Loucy (cell line): ENCODE measurements at regions not wholly inside any gene's neighbourhood (a gene's known extent, or its start where the extent isn't known, plus 50 kb on each side); places are given as distances from the start of the nearest gene placed in this dataset.

Experiments used
- H2AFZ ChIP-seq: fragments of 200-600 bp; sonication (generic); 2 replicates; pipeline ENCODE4 v1.6.0; 2016; ENCODE audit warnings: antibody characterized with exemption, mild to moderate bottlenecking, low read length, moderate library complexity
- H3F3A ChIP-seq: fragments of 200-600 bp; 2 replicates; pipeline ENCODE4 v1.6.0; 2016; ENCODE audit warnings: antibody characterized with exemption, low read depth, mild to moderate bottlenecking
- H3K27me3 ChIP-seq: fragments of 200-600 bp; sonication (generic); 2 replicates; pipeline ENCODE4 v1.6.1; 2014; ENCODE audit warnings: low read length, mild to moderate bottlenecking; ENCODE audit not compliant: insufficient read depth, poor library complexity, severe bottlenecking
- H3K36me3 ChIP-seq: fragments of 200-600 bp; sonication (generic); 2 replicates; pipeline ENCODE4 v1.6.1; 2016; ENCODE audit warnings: low read length; ENCODE audit not compliant: insufficient read depth
- H3K4me1 ChIP-seq: fragments of 200-600 bp; sonication (generic); 2 replicates; pipeline ENCODE4 v1.5.1; 2014; ENCODE audit warnings: low read length, mild to moderate bottlenecking; ENCODE audit not compliant: insufficient read depth, poor library complexity, severe bottlenecking
- H3K4me2 ChIP-seq: fragments of 200-600 bp; sonication (generic); 2 replicates; pipeline ENCODE4 v1.6.0; 2014; ENCODE audit warnings: antibody characterized with exemption, low read length, low read depth, mild to moderate bottlenecking; ENCODE audit not compliant: poor library complexity, severe bottlenecking
- H3K4me3 ChIP-seq: fragments of 200-600 bp; sonication (generic); 2 replicates; pipeline ENCODE4 v1.5.1; 2014; ENCODE audit warnings: low read length, mild to moderate bottlenecking, mixed read lengths; ENCODE audit not compliant: poor library complexity, severe bottlenecking
- H3K79me2 ChIP-seq: fragments of 200-600 bp; sonication (generic); 2 replicates; pipeline ENCODE4 v1.6.1; 2014; ENCODE audit warnings: low read length; ENCODE audit not compliant: insufficient read depth
- H3K9ac ChIP-seq: fragments of 200-600 bp; sonication (generic); 2 replicates; pipeline ENCODE4 v1.6.0; 2014; ENCODE audit warnings: mild to moderate bottlenecking, low read depth, low read length, moderate library complexity; ENCODE audit not compliant: poor library complexity, severe bottlenecking
- H3K9me2 ChIP-seq: fragments of 200-600 bp; sonication (generic); replicated peaks from 2 replicates; pipeline ENCODE4 v1.6.1; 2016; ENCODE audit warnings: low read depth, low read length, mixed read lengths
- H3K9me3 ChIP-seq: fragments of 200-600 bp; sonication (generic); 2 replicates; pipeline ENCODE4 v1.6.1; 2014; ENCODE audit warnings: mild to moderate bottlenecking, antibody characterized with exemption, low read length, low read depth; ENCODE audit not compliant: insufficient read depth
- H4K20me1 ChIP-seq: fragments of 200-600 bp; sonication (generic); 2 replicates; pipeline ENCODE4 v1.6.0; 2014; ENCODE audit warnings: antibody characterized with exemption, low read length, mild to moderate bottlenecking; ENCODE audit not compliant: insufficient read depth, poor library complexity, severe bottlenecking
- EZH2phosphoT487 ChIP-seq: fragments of 200-600 bp; IDR thresholded peaks from 2 replicates; pipeline ENCODE4 v1.6.1; 2018; ENCODE audit warnings: antibody characterized with exemption, mild to moderate bottlenecking, moderate library complexity, borderline replicate concordance
- TF ChIP-seq, protein P1 (sequence below): fragments of 200-600 bp; sonication (generic); conservative IDR thresholded peaks from 2 replicates; pipeline ENCODE4 v1.5.1; 2014; ENCODE audit warnings: mild to moderate bottlenecking, antibody characterized with exemption, low read length

DNA sequence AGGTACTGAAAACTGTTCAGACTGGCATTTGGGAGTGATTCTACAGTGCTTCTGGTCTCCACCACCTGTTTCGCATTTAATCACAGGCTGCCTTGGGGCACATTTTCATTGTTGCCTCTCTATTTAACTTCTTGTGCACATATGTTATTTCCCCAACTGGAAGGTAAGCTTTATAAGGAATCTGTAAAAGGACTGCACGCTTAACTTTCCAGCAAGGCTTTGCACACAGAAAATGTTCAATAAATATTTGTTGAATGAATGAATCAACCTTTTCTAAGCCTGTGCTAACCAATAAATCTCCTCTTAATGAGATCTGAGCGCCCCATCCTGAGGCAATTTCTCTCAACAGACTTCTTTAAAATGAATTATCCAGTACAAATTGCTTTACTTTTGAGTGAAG, 84.3 kb upstream of the ARHGAP29 start:
- no peaks in the 10 kb centered on the region for H3K79me2 ChIP-seq
- no peaks in the 10 kb centered on the region for H3F3A ChIP-seq

DNA sequence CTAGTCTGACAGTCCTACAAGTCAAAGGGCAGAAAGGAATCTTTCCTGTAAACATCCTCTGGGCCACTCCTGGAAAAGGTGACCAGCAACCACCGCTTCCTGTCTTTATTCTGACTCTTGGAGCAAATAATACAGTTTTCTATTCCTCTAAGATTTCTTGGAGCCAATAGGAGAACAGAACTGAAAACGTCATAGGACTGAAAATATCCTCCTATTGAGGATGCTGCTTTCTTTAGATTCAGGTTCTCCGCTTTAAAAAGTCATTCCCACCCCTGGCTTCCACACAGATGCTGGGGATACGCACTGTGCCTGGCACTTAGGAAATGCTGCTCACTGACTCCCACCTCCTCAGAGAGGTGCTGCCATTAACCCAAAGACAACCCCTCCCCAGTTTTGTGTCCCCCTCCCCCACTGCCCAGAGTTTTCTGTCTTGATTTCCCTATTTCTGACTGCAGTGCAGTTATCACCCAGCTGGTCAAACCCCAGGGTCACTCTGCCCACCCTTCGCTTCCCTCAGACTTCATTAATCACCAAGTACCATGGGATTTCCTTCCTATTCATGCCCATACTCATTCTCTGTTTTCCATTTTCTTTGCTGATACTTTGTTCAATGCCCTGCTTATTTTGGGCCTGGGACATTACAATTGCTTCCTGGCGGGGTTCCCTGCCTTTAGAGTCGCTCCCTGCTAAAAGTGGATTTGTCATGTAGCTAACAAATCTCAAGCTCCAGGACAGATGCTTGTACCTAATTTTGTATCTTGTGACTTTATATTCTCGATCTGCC, 82.1 kb upstream of the ARHGAP29 start:
- Histone ChIP-seq H3K4me1 (no peaks in the 10 kb centered on the region), H3K9me3 (no peaks in the 10 kb centered on the region), H3K4me2 (no peak overlapping the region), H3K9ac (no peak overlapping the region), H3K36me3 (no peaks in the 10 kb centered on the region), H2AFZ (no peak overlapping the region), H3K79me2 (no peaks in the 10 kb centered on the region), H3K9me2 (no peaks in the 10 kb centered on the region), H3K27me3 (no peaks in the 10 kb centered on the region), H3K4me3 (no peak overlapping the region), H3F3A (no peaks in the 10 kb centered on the region), H4K20me1 (no peaks in the 10 kb centered on the region)
- TF ChIP-seq, protein P1, sequence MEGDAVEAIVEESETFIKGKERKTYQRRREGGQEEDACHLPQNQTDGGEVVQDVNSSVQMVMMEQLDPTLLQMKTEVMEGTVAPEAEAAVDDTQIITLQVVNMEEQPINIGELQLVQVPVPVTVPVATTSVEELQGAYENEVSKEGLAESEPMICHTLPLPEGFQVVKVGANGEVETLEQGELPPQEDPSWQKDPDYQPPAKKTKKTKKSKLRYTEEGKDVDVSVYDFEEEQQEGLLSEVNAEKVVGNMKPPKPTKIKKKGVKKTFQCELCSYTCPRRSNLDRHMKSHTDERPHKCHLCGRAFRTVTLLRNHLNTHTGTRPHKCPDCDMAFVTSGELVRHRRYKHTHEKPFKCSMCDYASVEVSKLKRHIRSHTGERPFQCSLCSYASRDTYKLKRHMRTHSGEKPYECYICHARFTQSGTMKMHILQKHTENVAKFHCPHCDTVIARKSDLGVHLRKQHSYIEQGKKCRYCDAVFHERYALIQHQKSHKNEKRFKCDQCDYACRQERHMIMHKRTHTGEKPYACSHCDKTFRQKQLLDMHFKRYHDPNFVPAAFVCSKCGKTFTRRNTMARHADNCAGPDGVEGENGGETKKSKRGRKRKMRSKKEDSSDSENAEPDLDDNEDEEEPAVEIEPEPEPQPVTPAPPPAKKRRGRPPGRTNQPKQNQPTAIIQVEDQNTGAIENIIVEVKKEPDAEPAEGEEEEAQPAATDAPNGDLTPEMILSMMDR: no peak
- TF ChIP-seq EZH2phosphoT487: no peak

More for the DNA sequence above, 84.3 kb upstream of the ARHGAP29 start:
- Histone ChIP-seq H3K27me3 (no peaks in the 10 kb centered on the region), H3K9me3 (no peaks in the 10 kb centered on the region), H3K4me3 (no peak overlapping the region), H3K4me1 (peaks cover 9% of the 10 kb centered on the region), H3K9ac (no peak overlapping the region), H3K9me2 (no peaks in the 10 kb centered on the region), H2AFZ (no peak overlapping the region), H3K4me2 (no peak overlapping the region), H4K20me1 (no peaks in the 10 kb centered on the region), H3K36me3 (no peaks in the 10 kb centered on the region)
- TF ChIP-seq EZH2phosphoT487: no peak
- TF ChIP-seq, protein P1: no peak

DNA sequence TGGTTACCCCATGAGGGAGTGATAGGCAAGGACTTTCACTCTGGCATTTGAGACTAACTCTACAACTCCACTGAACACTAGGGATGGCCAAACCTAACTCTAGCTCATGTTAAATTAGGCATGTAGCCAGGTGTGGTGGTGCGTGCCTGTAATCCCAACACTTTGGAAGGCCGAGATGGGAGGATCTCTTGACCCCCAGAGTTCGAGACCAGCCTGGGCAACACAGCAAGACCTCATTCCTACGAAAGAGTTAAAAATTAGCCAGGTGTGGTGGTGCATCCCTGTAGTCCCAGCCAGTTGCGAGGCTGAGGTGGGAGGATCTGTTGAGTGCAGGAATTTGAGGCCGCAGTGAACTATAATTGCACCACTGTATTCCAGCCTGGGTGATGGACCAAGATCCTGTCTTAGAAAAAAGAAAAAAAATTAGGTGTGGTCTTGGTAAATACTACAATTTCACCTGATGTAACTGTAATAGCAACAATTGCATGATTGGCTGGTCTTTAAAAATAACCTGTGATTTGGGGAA, 81.2 kb upstream of the ARHGAP29 start:
- H3K4me3 ChIP-seq: no peak overlapping the region
- no peaks in the 10 kb centered on the region for H3K27me3 ChIP-seq
- H3K4me2 ChIP-seq: no peak overlapping the region
- no peak overlapping the region for H2AFZ ChIP-seq
- H3F3A ChIP-seq: no peaks in the 10 kb centered on the region
- no peaks in the 10 kb centered on the region for H3K79me2 ChIP-seq
- H3K9me3 ChIP-seq: no peaks in the 10 kb centered on the region
- no peaks in the 10 kb centered on the region for H3K4me1 ChIP-seq
- no peak overlapping the region for H3K9ac ChIP-seq
- no peaks in the 10 kb centered on the region for H4K20me1 ChIP-seq
- no peaks in the 10 kb centered on the region for H3K9me2 ChIP-seq
- H3K36me3 ChIP-seq: no peaks in the 10 kb centered on the region
- no peak for TF ChIP-seq EZH2phosphoT487
- TF ChIP-seq, protein P1: no peak
